ENCODE measurements at regions not wholly inside any gene's neighbourhood (a gene's known extent, or its start where the extent isn't known, plus 50 kb on each side); places are given as distances from the start of the nearest gene placed in this dataset.

DNA sequence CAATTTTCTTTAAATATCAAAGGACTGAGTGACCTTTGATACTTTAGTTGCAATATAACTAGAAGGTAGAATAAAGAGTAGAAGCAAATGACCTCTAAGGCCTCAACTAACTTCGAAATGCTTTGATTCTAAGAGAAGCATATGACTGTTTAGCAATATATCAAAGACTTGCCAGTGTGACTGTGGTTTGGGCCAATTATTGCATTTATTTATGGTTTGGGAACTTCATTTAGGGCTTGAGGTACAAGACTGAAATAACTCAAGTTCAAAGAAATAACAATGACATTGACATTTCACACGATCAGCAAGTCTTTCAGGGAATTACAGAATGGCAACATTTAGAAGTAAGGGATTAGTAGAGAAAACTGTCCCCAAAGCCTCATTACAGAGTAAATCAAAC, 709.7 kb upstream of the LRRC4C start:
- Histone ChIP-seq H3K27ac (no peak overlapping the region), H3K4me1 (no peaks in the 10 kb centered on the region), H3K27me3 (no peaks in the 10 kb centered on the region), H3K36me3 (no peaks in the 10 kb centered on the region), H3K4me3 (no peak overlapping the region), H3K9me3 (no peaks in the 10 kb centered on the region)
- FAIRE-seq (no peak), DNase-seq (no peak), ATAC-seq (no peak)
- 38 to 47% methylated on average over 2 of the region's 2 CpGs for WGBS, 2 donors
- intact Hi-C loops (cut with DNase I) = no loop called here
- no peak for TF ChIP-seq CTCF (IDR thresholded peaks at IDR 0.05)

- intact Hi-C loops (cut with DNase I) = no loop called here
- TF ChIP-seq CTCF (IDR thresholded peaks at IDR 0.05) = no peak
- Histone ChIP-seq H3K36me3 (no peaks in the 10 kb centered on the region), H3K27ac (no peak overlapping the region), H3K27me3 (no peaks in the 10 kb centered on the region), H3K4me1 (no peaks in the 10 kb centered on the region), H3K9me3 (no peaks in the 10 kb centered on the region), H3K4me3 (no peak overlapping the region)
- WGBS, 2 donors = 21 to 41% methylated on average over 1 of the region's 1 CpG
- DNase-seq (no peak), ATAC-seq (no peak), FAIRE-seq (no peak)
These were observed 711.1 kb upstream of the LRRC4C start for GRCh38 chr11:42170601-42171000.

DNA sequence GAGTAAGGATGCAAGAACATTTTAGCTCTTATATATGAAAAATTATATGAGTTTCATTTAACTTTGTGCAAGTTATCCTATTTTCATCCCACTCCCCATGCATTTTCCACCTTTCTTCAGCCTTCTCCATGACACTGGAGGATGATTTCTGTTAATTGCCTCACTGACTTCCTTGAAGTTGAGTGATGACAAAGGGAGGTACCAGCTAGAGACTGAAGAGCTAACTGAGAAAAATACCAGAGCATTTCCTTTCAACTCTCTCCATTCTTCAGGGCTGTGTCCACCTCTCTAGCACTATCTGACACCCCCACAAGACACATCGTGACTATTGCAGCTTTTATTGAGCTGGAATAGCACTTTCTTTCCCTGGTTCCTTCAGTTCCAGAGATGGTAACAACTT, 711.6 kb upstream of the LRRC4C start:
- TF ChIP-seq CTCF (IDR thresholded peaks at IDR 0.05) = no peak
- FAIRE-seq (no peak), ATAC-seq (no peak), DNase-seq (no peak)
- H3K9me3 ChIP-seq = no peaks in the 10 kb centered on the region
- H3K36me3 ChIP-seq = no peaks in the 10 kb centered on the region
- H3K4me3 ChIP-seq = no peak overlapping the region
- no peak overlapping the region for H3K27ac ChIP-seq
- 36 to 38% methylated on average over 1 of the region's 1 CpG for WGBS, 2 donors
- no peaks in the 10 kb centered on the region for H3K27me3 ChIP-seq
- intact Hi-C loops (cut with DNase I) = no loop called here
- H3K4me1 ChIP-seq = no peaks in the 10 kb centered on the region

DNA sequence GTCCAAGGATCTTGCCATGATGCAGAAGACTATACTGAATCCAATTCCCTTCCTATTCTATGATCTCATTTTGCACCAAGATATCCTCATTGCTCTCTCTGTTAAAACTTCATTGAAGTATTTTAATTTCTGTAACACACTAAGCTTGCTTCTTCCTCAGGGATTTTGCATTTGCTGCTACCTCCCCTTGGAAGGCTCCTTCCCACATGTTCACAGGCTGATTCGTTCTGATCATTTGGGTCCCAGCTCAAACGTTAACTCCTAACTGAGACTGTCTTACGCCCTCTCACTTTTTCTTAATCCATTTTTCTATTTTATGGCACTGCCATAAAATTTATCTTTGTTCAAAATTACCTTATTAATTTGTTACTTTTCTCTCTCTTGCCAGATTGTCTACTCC, 713.0 kb upstream of the LRRC4C start:
- Histone ChIP-seq H3K27ac (no peak overlapping the region), H3K27me3 (no peaks in the 10 kb centered on the region), H3K9me3 (no peaks in the 10 kb centered on the region), H3K36me3 (no peaks in the 10 kb centered on the region), H3K4me3 (no peak overlapping the region), H3K4me1 (no peaks in the 10 kb centered on the region)
- FAIRE-seq (no peak), DNase-seq (no peak), ATAC-seq (no peak)
- TF ChIP-seq CTCF (IDR thresholded peaks at IDR 0.05) = no peak
- 33 to 38% methylated on average over 3 of the region's 3 CpGs for WGBS, 2 donors
- intact Hi-C loops (cut with DNase I) = no loop called here

GRCh38 chr11:42175203-42175602, 715.8 kb upstream of the LRRC4C start:
- no peak overlapping the region for H3K4me3 ChIP-seq
- no peaks in the 10 kb centered on the region for H3K9me3 ChIP-seq
- no peaks in the 10 kb centered on the region for H3K27me3 ChIP-seq
- DNase-seq = no peak
- ATAC-seq = no peak
- no peak for TF ChIP-seq CTCF (IDR thresholded peaks at IDR 0.05)
- FAIRE-seq = no peak
- 45 to 55% methylated on average over 1 of the region's 1 CpG for WGBS, 2 donors
- no peak overlapping the region for H3K27ac ChIP-seq
- H3K4me1 ChIP-seq = no peaks in the 10 kb centered on the region
- intact Hi-C loops (cut with DNase I) = no loop called here
- no peaks in the 10 kb centered on the region for H3K36me3 ChIP-seq
